Neural progenitor cell (in vitro differentiated cells): ENCODE measurements at regions not wholly inside any gene's neighbourhood (a gene's known extent, or its start where the extent isn't known, plus 50 kb on each side); places are given as distances from the start of the nearest gene placed in this dataset.

ENCODE experiments used
- CTCF ChIP-seq: fragments of 200-600 bp; sonication (generic); IDR thresholded peaks from 2 replicates; pipeline ENCODE4 v1.5.1; 2017; ENCODE audit warnings: antibody characterized with exemption, mild to moderate bottlenecking
- EZH2 ChIP-seq: fragments of 200-600 bp; sonication (generic); IDR thresholded peaks from 2 replicates; pipeline ENCODE4 v1.6.1; 2017; ENCODE audit warnings: antibody characterized with exemption, mild to moderate bottlenecking, moderate library complexity

- TF ChIP-seq CTCF (no peak), EZH2 (no peak)
Observed at GRCh38 chr3:55339390-55339789, 147.7 kb downstream of the WNT5A start.
